Left kidney (tissue), 1 donor: ENCODE measurements at regions not wholly inside any gene's neighbourhood (a gene's known extent, or its start where the extent isn't known, plus 50 kb on each side); places are given as distances from the start of the nearest gene placed in this dataset.
"Not testable (repeated sequence)": the region's sequence is repeated elsewhere in the genome, so short reads cannot be mapped to it uniquely, and the experiment has no call there.

Source experiments
- DNase-seq: peaks from one replicate; pipeline ENCODE4 v3.0.0-alpha.2; 2013

GRCh38 chr6:26957399-26958127, 289.9 kb upstream of the PRSS16 start:
- not testable (repeated sequence) for DNase-seq

GRCh38 chr6:26961236-26961635, 286.3 kb upstream of the PRSS16 start:
- DNase-seq = not testable (repeated sequence)

- DNase-seq = no peak
These were observed 245.1 kb upstream of the PRSS16 start for GRCh38 chr6:27002447-27002846.

- no peak for DNase-seq
These were observed 240.5 kb upstream of the PRSS16 start for GRCh38 chr6:27007020-27007419.

- not testable (repeated sequence) for DNase-seq
These were observed 238.9 kb upstream of the PRSS16 start for GRCh38 chr6:27008613-27009012.

- DNase-seq = not testable (repeated sequence)
These were observed 233.4 kb upstream of the PRSS16 start for GRCh38 chr6:27014053-27014452.

- DNase-seq = no peak
These were observed 230.8 kb upstream of the PRSS16 start for GRCh38 chr6:27016689-27017088.

GRCh38 chr6:27018401-27018800, 229.1 kb upstream of the PRSS16 start:
- DNase-seq = not testable (repeated sequence)

GRCh38 chr6:27019651-27020552, 227.6 kb upstream of the PRSS16 start:
- peak; percentile 89 for DNase-seq

- no peak for DNase-seq
These were observed 227.0 kb upstream of the PRSS16 start for GRCh38 chr6:27020553-27020880.

GRCh38 chr6:27023664-27024063, 223.8 kb upstream of the PRSS16 start:
- DNase-seq = no peak

- no peak for DNase-seq
These were observed 222.2 kb upstream of the PRSS16 start for GRCh38 chr6:27025351-27025750.

GRCh38 chr6:27026361-27026760, 221.1 kb upstream of the PRSS16 start:
- DNase-seq = no peak

GRCh38 chr6:27031302-27031701, 216.2 kb upstream of the PRSS16 start:
- DNase-seq = no peak

GRCh38 chr6:27038498-27038897, 209.0 kb upstream of the PRSS16 start:
- DNase-seq = no peak

- DNase-seq = no peak
These were observed 207.1 kb upstream of the PRSS16 start for GRCh38 chr6:27040244-27041042.

GRCh38 chr6:27043244-27043643, 204.3 kb upstream of the PRSS16 start:
- DNase-seq = no peak

- not testable (repeated sequence) for DNase-seq
These were observed 202.4 kb upstream of the PRSS16 start for GRCh38 chr6:27045131-27045530.

- DNase-seq = not testable (repeated sequence)
These were observed 199.8 kb upstream of the PRSS16 start for GRCh38 chr6:27047725-27048124.

GRCh38 chr6:27049863-27050781, 197.4 kb upstream of the PRSS16 start:
- no peak for DNase-seq

- peak; percentile 4 for DNase-seq
These were observed 195.3 kb upstream of the PRSS16 start for GRCh38 chr6:27052082-27052730.
